IMR-90 (cell line): ENCODE measurements at regions not wholly inside any gene's neighbourhood (a gene's known extent, or its start where the extent isn't known, plus 50 kb on each side); places are given as distances from the start of the nearest gene placed in this dataset.

Source experiments
- ATAC-seq: fragments of 200-7000 bp; cut with Tn5 transposase; 2 replicates; pipeline ENCODE4 v1.9.1; 2020; ENCODE audit warnings: low read depth, mild to moderate bottlenecking, moderate library complexity
- BruUV-seq: library from RNA; stranded (reverse); fragments of 400-500 nt; replicated peaks from 2 replicates; lab custom pipeline; 2021; lab: Mats Ljungman, UMichigan
- CTCF ChIA-PET: fragments of 300-600 bp; formaldehyde crosslinking; extraction: SDS; loops from one replicate; lab custom pipeline; 2021; ENCODE audit warnings: antibody characterized with exemption; lab: Yijun Ruan, JAX
- POLR2A ChIA-PET: fragments of 300-600 bp; sonication (Branson Sonifier 250); formaldehyde crosslinking; loops from one replicate; lab custom pipeline; 2022; ENCODE audit warnings: antibody characterized with exemption; ENCODE audit not compliant: unreplicated experiment; lab: Charles Lee
- DNase-seq: peaks from one replicate; pipeline ENCODE4 v3.0.0; 2013
- H2AFZ ChIP-seq: replicated peaks from 2 replicates; pipeline ENCODE3; 2013; ENCODE audit warnings: low read length, mild to moderate bottlenecking; ENCODE audit not compliant: poor library complexity
- H2AK5ac ChIP-seq: 2 replicates; pipeline ENCODE4 v1.6.1; 2013; ENCODE audit warnings: low read depth, low read length, inconsistent platforms
- H2AK9ac ChIP-seq: replicated peaks from 2 replicates; pipeline ENCODE3; 2013; ENCODE audit warnings: mild to moderate bottlenecking, low read depth, low read length, moderate library complexity; ENCODE audit not compliant: poor library complexity
- H2BK120ac ChIP-seq: 2 replicates; pipeline ENCODE4 v1.6.1; 2013; ENCODE audit warnings: low read depth, low read length, inconsistent platforms
- H2BK15ac ChIP-seq: 3 replicates; pipeline ENCODE4 v1.6.1; 2013; ENCODE audit warnings: low read depth, low read length, inconsistent platforms
- H2BK20ac ChIP-seq: 2 replicates; pipeline ENCODE4 v1.6.1; 2013; ENCODE audit warnings: low read depth, mild to moderate bottlenecking, inconsistent platforms, low read length, moderate library complexity
- H2BK5ac ChIP-seq: 2 replicates; pipeline ENCODE4 v1.6.1; 2013; ENCODE audit warnings: mild to moderate bottlenecking, low read depth, low read length, inconsistent platforms; ENCODE audit not compliant: poor library complexity, severe bottlenecking
- H3K14ac ChIP-seq: replicated peaks from 2 replicates; pipeline ENCODE4 v1.6.1; 2013; ENCODE audit warnings: low read depth, low read length, inconsistent platforms
- H3K18ac ChIP-seq: 2 replicates; pipeline ENCODE4 v1.6.1; 2013; ENCODE audit warnings: low read depth, low read length, control low read depth
- H3K23ac ChIP-seq: 2 replicates; pipeline ENCODE4 v1.6.1; 2013; ENCODE audit warnings: low read depth, low read length, inconsistent platforms
- H3K27ac ChIP-seq: 2 replicates; pipeline ENCODE4 v1.5.1; 2013; ENCODE audit warnings: mild to moderate bottlenecking, control low read depth, low read length; ENCODE audit not compliant: insufficient read depth
- H3K27me3 ChIP-seq: 2 replicates; pipeline ENCODE4 v1.6.1; 2013; ENCODE audit warnings: low read length; ENCODE audit not compliant: control insufficient read depth, insufficient read depth
- H3K36me3 ChIP-seq: 2 replicates; pipeline ENCODE4 v1.6.1; 2013; ENCODE audit warnings: low read length, mixed read lengths; ENCODE audit not compliant: control insufficient read depth, insufficient read depth
- H3K4ac ChIP-seq: 2 replicates; pipeline ENCODE4 v1.6.1; 2013; ENCODE audit warnings: low read depth, low read length, inconsistent platforms
- H3K4me1 ChIP-seq: 2 replicates; pipeline ENCODE4 v1.6.1; 2013; ENCODE audit warnings: low read length, mixed read lengths; ENCODE audit not compliant: control insufficient read depth, insufficient read depth
- H3K4me2 ChIP-seq: 2 replicates; pipeline ENCODE4 v1.6.1; 2013; ENCODE audit warnings: low read depth, mild to moderate bottlenecking, control low read depth, low read length, moderate library complexity
- H3K4me3 ChIP-seq: 2 replicates; pipeline ENCODE4 v1.5.1; 2013; ENCODE audit warnings: low read depth, mild to moderate bottlenecking, control low read depth, low read length, moderate library complexity; ENCODE audit not compliant: insufficient read depth
- H3K56ac ChIP-seq: 2 replicates; pipeline ENCODE4 v1.6.1; 2013; ENCODE audit warnings: low read length, inconsistent platforms; ENCODE audit not compliant: insufficient read depth; ENCODE audit errors: extremely low read depth
- H3K79me1 ChIP-seq, 2 experiments: 2 replicates each; pipeline ENCODE4 v1.6.1; 2013; ENCODE audit warnings: low read length in 2 of 2, inconsistent platforms in 1 of 2, low read depth in 1 of 2
- H3K9ac ChIP-seq: 2 replicates; pipeline ENCODE4 v1.6.1; 2013; ENCODE audit warnings: low read depth, low read length, control low read depth
- H3K9me1 ChIP-seq: 2 replicates; pipeline ENCODE4 v1.6.1; 2013; ENCODE audit warnings: low read length, inconsistent platforms; ENCODE audit not compliant: insufficient read depth
- H3K9me3 ChIP-seq: 2 replicates; pipeline ENCODE4 v1.6.1; 2013; ENCODE audit warnings: low read length; ENCODE audit not compliant: control insufficient read depth, insufficient read depth
- H4K20me1 ChIP-seq: 2 replicates; pipeline ENCODE4 v1.6.1; 2013; ENCODE audit warnings: low read length, inconsistent platforms; ENCODE audit not compliant: insufficient read depth
- H4K5ac ChIP-seq: 2 replicates; pipeline ENCODE4 v1.6.1; 2013; ENCODE audit warnings: mild to moderate bottlenecking, low read depth, low read length, control low read depth
- H4K8ac ChIP-seq, 2 experiments: 2 replicates each; pipeline ENCODE4 v1.6.1; 2013; ENCODE audit warnings: low read depth in 2 of 2, low read length in 2 of 2, control low read depth in 1 of 2, inconsistent platforms in 1 of 2
- H4K91ac ChIP-seq: 2 replicates; pipeline ENCODE4 v1.6.1; 2013; ENCODE audit warnings: low read depth, low read length, inconsistent platforms; ENCODE audit not compliant: insufficient read depth
- BHLHE40 ChIP-seq: fragments of 150-350 bp; IDR thresholded peaks from 2 replicates; pipeline ENCODE4 v1.6.1; 2016; ENCODE audit warnings: mild to moderate bottlenecking, low read depth, low read length
- CEBPB ChIP-seq: IDR thresholded peaks from 2 replicates; pipeline ENCODE4 v1.6.1; 2012; ENCODE audit warnings: low read depth, low read length, improper control_type of control experiment
- FOS ChIP-seq: fragments of 150-350 bp; IDR thresholded peaks from 2 replicates; pipeline ENCODE4 v1.6.1; 2016; ENCODE audit warnings: low read depth, low read length
- MAFK ChIP-seq: IDR thresholded peaks from 2 replicates; pipeline ENCODE4 v1.6.1; 2012; ENCODE audit warnings: low read depth, low read length, improper control_type of control experiment
- MAZ ChIP-seq: IDR thresholded peaks from 2 replicates; pipeline ENCODE4 v1.6.1; 2012; ENCODE audit warnings: low read depth, mild to moderate bottlenecking, low read length, improper control_type of control experiment, moderate library complexity, borderline replicate concordance
- MXI1 ChIP-seq: IDR thresholded peaks from 2 replicates; pipeline ENCODE4 v1.6.1; 2012; ENCODE audit warnings: low read depth, mild to moderate bottlenecking, low read length, moderate library complexity, borderline replicate concordance
- NFE2L2 ChIP-seq: fragments of 150-350 bp; IDR thresholded peaks from 2 replicates; pipeline ENCODE4 v1.6.1; 2016; ENCODE audit warnings: low read depth, mild to moderate bottlenecking, low read length
- RCOR1 ChIP-seq: IDR thresholded peaks from 2 replicates; pipeline ENCODE4 v1.6.1; 2012; ENCODE audit warnings: mild to moderate bottlenecking, low read length, improper control_type of control experiment; ENCODE audit not compliant: insufficient replicate concordance
- RFX5 ChIP-seq: IDR thresholded peaks from 2 replicates; pipeline ENCODE4 v1.8.0; 2012; ENCODE audit warnings: low read depth, mild to moderate bottlenecking, low read length, moderate library complexity
- USF2 ChIP-seq: fragments of 150-350 bp; IDR thresholded peaks from 2 replicates; pipeline ENCODE4 v1.6.1; 2017; ENCODE audit warnings: mild to moderate bottlenecking, antibody characterized with exemption, low read length, low read depth
- WGBS, 2 experiments: methylation state at CpG; one replicate each; pipeline versions ENCODE4 v1.1.5 to v1.1.7; 2013; ENCODE audit warnings: missing lambda C conversion rate in 2 of 2; ENCODE audit not compliant: insufficient read length in 1 of 2; ENCODE audit errors: extremely low coverage in 2 of 2; 5-methylcytosine and 5-hydroxymethylcytosine counted together
- dilution Hi-C: fragments of 300-500 bp; cut with HindIII; formaldehyde crosslinking; loops from one replicate; pipeline ENCODE4 v1.14.3; 2018; ENCODE audit warnings: low sequenced_read_pairs; ENCODE audit not compliant: unreplicated experiment
- in situ Hi-C: fragments of 300-500 bp; cut with MboI; formaldehyde crosslinking; loops from 3 replicates; pipeline ENCODE4 v1.14.3; 2019; ENCODE audit warnings: low sequenced_read_pairs, inconsistent platforms, mixed read lengths
- intact Hi-C: fragments of 100-400 bp; cut with micrococcal nuclease; formaldehyde crosslinking; loops from 2 replicates; pipeline ENCODE4 v1.10.0; 2022

- H3K9ac ChIP-seq = no peak overlapping the region
- H2BK15ac ChIP-seq = no peak overlapping the region
- 73% methylated on average over 4 of the region's 23 CpGs; no CpG with 5 or more reads in 1 of the 2 experiments for WGBS, 2 experiments
- no peak overlapping the region for H2AK9ac ChIP-seq
- H3K4me2 ChIP-seq = no peak overlapping the region
- peaks cover 63% of the 10 kb centered on the region for H3K9me3 ChIP-seq
- H3K56ac ChIP-seq = no peak overlapping the region
- H4K8ac ChIP-seq = no peak overlapping the region
- dilution Hi-C loops = no loop called here
- H3K14ac ChIP-seq = no peak overlapping the region
- H2BK120ac ChIP-seq = no peak overlapping the region
- no peaks in the 10 kb centered on the region for H3K27me3 ChIP-seq
- no TSS peak for BruUV-seq
- H2BK5ac ChIP-seq = no peak overlapping the region
- no peaks in the 10 kb centered on the region for H3K36me3 ChIP-seq
- POLR2A ChIA-PET = no interaction called here
- no peaks in the 10 kb centered on the region for H3K4me1 ChIP-seq
- no peak overlapping the region for H3K18ac ChIP-seq
- H3K4ac ChIP-seq = no peak overlapping the region
- H2AK5ac ChIP-seq = no peak overlapping the region
- no peak overlapping the region for H4K5ac ChIP-seq
- no peaks in the 10 kb centered on the region for H4K20me1 ChIP-seq
- H4K91ac ChIP-seq = no peak overlapping the region
- H3K9me1 ChIP-seq = no peaks in the 10 kb centered on the region
- H3K4me3 ChIP-seq = no peak overlapping the region
- CTCF ChIA-PET = no interaction called here
- no peak overlapping the region for H3K27ac ChIP-seq
- DNase-seq (no peak), ATAC-seq (no peak)
- in situ Hi-C loops = no loop called here
- no peak overlapping the region for H2AFZ ChIP-seq
- H3K79me1 ChIP-seq = no peaks in the 10 kb centered on the region
- no peak overlapping the region for H3K23ac ChIP-seq
- no peak overlapping the region for H2BK20ac ChIP-seq
- no peak for TF ChIP-seq CEBPB
- TF ChIP-seq RFX5 = no peak
- no peak for TF ChIP-seq FOS
- TF ChIP-seq BHLHE40 = no peak
- TF ChIP-seq RCOR1 = no peak
- TF ChIP-seq MAZ = no peak
- no peak for TF ChIP-seq MAFK
- TF ChIP-seq MXI1 = no peak
- no peak for TF ChIP-seq USF2
- TF ChIP-seq NFE2L2 = no peak
- intact Hi-C loops = no loop called here
Observed at GRCh38 chr13:111901267-111901915, 165.6 kb upstream of the SOX1 start.
